Right atrium auricular region (tissue), 2 donors: ENCODE measurements at regions not wholly inside any gene's neighbourhood (a gene's known extent, or its start where the extent isn't known, plus 50 kb on each side); places are given as distances from the start of the nearest gene placed in this dataset.

ENCODE experiments used
- DNase-seq: peaks from one replicate; pipeline ENCODE4 v3.0.0-alpha.2; 2019; ENCODE audit warnings: low spot score
- H3K27ac ChIP-seq, 2 donors: fragments of 200-600 bp; sonication (generic); 1 replicate in 1 of 2; 2 replicates in 1 of 2; pipeline ENCODE4 v1.5.1; 2016 to 2019
- H3K27me3 ChIP-seq, 2 donors: fragments of 200-600 bp; sonication (generic); one replicate each; pipeline versions ENCODE4 v1.5.1 to v1.6.0; 2017 to 2019
- H3K36me3 ChIP-seq: fragments of 200-600 bp; sonication (generic); one replicate; pipeline ENCODE4 v1.5.1; 2016
- H3K4me1 ChIP-seq, 2 donors: fragments of 200-600 bp; sonication (generic); one replicate each; pipeline versions ENCODE4 v1.5.1 to v1.6.0; 2017 to 2019
- H3K4me3 ChIP-seq, 2 donors: fragments of 200-600 bp; sonication (generic); 1 replicate in 1 of 2; 2 replicates in 1 of 2; pipeline ENCODE4 v1.5.1; 2017 to 2019; ENCODE audit warnings: mild to moderate bottlenecking in 1 of 2, moderate library complexity in 1 of 2
- H3K9me3 ChIP-seq, 2 donors: fragments of 200-600 bp; sonication (generic); one replicate each; pipeline ENCODE4 v1.5.1; 2019
- TF ChIP-seq, protein P1 (sequence below), 2 donors: fragments of 200-600 bp; sonication (generic); IDR thresholded peaks; one replicate each; pipeline ENCODE4 v1.5.1; 2019; ENCODE audit warnings: antibody characterized with exemption in 2 of 2

DNA sequence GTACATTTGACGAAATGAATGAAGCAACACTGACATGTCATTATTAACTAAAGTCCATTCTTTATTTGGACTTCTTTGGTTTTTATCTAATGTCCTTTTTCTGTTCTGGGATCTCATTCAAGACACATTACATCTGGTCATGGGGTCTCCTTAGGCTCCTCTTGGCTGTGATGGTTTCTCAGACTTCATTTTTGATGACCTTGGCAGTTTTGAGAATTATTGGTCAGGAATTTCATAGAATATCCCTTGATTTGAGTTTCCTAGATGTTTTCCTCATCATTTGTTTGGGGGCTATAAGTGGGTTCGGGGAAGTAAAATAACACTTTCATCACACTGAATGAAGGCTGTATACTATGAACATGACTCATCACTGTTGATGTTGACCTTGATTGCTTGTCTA is 770.6 kb downstream of the AACS start:
- no peak overlapping the region for H3K4me3 ChIP-seq
- H3K36me3 ChIP-seq: no peaks in the 10 kb centered on the region
- no peak for DNase-seq
- TF ChIP-seq, protein P1, sequence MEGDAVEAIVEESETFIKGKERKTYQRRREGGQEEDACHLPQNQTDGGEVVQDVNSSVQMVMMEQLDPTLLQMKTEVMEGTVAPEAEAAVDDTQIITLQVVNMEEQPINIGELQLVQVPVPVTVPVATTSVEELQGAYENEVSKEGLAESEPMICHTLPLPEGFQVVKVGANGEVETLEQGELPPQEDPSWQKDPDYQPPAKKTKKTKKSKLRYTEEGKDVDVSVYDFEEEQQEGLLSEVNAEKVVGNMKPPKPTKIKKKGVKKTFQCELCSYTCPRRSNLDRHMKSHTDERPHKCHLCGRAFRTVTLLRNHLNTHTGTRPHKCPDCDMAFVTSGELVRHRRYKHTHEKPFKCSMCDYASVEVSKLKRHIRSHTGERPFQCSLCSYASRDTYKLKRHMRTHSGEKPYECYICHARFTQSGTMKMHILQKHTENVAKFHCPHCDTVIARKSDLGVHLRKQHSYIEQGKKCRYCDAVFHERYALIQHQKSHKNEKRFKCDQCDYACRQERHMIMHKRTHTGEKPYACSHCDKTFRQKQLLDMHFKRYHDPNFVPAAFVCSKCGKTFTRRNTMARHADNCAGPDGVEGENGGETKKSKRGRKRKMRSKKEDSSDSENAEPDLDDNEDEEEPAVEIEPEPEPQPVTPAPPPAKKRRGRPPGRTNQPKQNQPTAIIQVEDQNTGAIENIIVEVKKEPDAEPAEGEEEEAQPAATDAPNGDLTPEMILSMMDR (IDR thresholded peaks at IDR 0.05): no peak
- no peaks in the 10 kb centered on the region for H3K4me1 ChIP-seq
- H3K27ac ChIP-seq: no peak overlapping the region
- no peaks in the 10 kb centered on the region for H3K27me3 ChIP-seq
- no peaks in the 10 kb centered on the region for H3K9me3 ChIP-seq

DNA sequence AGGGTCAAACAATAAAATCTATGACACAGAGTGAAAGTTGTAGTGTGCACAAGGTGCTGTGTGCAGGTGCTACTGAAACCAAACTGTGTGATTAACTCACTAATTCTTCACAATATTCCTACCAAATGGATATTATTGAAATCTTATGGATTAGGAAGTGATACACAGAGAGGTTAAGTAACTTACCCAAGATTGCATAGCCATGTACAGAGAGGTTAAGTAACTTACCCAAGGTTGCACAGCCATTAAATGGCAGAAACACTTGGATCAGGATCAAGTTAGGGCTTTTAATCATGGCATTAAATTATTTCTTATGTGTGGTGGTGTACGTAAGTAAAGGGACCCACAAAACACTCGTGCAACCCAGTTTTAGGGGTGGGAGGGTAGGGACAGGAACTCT is 771.4 kb downstream of the AACS start:
- Histone ChIP-seq H3K36me3 (no peaks in the 10 kb centered on the region), H3K9me3 (no peaks in the 10 kb centered on the region), H3K27ac (no peak overlapping the region), H3K27me3 (no peaks in the 10 kb centered on the region), H3K4me1 (no peaks in the 10 kb centered on the region), H3K4me3 (no peak overlapping the region)
- no peak for DNase-seq
- TF ChIP-seq, protein P1 (IDR thresholded peaks at IDR 0.05): no peak

DNA sequence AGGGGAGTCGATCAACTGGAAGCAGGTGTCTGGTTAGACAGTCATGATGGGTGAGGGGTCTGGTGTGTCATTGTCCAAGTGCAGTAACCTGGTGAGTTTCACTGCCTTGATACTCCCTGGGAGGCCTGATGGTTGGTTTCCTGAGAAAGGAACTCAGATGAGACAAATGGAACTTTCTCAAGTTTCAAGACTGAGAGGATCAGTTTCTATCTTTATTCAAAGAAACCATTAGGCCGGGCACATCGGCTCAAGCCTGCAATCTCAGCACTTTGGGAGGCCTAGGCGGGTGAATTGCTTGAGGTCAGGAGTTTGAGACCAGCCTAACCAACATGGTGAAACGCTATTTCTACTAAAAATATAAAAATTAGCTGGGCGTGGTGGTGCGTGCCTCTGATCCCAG is 776.1 kb downstream of the AACS start:
- H3K36me3 ChIP-seq: no peaks in the 10 kb centered on the region
- H3K9me3 ChIP-seq: no peaks in the 10 kb centered on the region
- H3K27me3 ChIP-seq: no peaks in the 10 kb centered on the region
- H3K4me1 ChIP-seq: no peaks in the 10 kb centered on the region
- H3K4me3 ChIP-seq: no peak overlapping the region
- H3K27ac ChIP-seq: no peak overlapping the region
- TF ChIP-seq, protein P1 (IDR thresholded peaks at IDR 0.05): no peak
- DNase-seq: no peak

DNA sequence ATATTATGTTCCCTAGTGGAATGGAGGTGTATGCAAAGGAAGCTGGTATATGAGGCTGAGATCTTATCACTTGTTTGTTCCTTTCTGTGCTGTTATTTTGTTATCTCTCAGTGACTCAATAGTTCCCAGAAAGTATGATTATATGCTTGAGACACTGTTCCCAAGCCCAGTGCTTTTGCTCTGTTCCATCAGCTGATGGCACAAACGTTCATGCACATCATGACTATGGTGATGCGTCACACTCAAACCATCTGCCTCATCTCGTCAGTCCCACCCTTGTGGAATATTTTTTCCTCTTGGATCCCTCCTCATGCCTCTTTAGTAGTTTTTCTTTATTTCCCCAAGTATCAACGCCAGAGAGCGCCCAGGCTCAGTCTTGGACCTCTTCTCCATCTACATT is 786.9 kb downstream of the AACS start:
- TF ChIP-seq, protein P1 (IDR thresholded peaks at IDR 0.05): no peak
- Histone ChIP-seq H3K4me3 (no peak overlapping the region), H3K27me3 (no peaks in the 10 kb centered on the region), H3K9me3 (no peaks in the 10 kb centered on the region), H3K36me3 (no peaks in the 10 kb centered on the region), H3K4me1 (no peaks in the 10 kb centered on the region), H3K27ac (no peak overlapping the region)
- no peak for DNase-seq

DNA sequence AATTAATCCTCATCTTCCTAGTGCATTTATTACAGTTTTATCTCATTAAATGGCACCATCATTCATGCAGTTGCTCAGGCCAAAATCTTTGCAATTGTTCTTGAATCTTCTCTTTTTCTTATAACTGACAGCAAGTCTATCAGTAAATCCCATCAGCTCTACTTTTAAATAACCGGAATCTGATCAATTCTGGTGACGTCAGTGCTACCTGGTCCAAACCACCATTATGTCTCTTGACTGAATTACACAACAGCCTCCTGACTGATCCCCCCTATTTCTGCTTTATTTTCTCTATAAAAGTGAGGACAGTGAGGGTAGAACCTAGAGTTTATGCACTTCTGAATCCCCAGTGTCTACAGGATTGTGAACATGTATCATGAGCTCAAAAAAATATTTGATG is 787.4 kb downstream of the AACS start:
- H3K4me1 ChIP-seq: no peaks in the 10 kb centered on the region
- TF ChIP-seq, protein P1 (IDR thresholded peaks at IDR 0.05): no peak

DNA sequence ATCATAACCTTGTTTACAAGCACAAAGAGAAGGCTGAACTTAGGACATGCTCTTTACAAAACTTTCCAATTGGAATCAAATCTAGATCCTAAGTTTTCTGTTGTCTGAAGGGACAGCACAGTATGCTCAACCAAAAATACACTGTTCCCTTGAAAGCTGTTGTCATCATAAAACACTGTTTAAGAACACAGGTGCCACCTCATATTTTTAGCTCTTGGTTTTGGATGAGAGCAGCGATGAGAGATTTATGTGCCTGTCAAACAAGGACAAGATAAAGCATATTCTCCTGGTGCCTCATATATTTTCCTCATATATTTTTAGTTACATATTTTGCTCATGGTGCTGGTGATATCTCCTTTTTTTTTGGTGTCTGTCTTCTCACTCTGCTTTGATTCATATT is 788.4 kb downstream of the AACS start:
- no peaks in the 10 kb centered on the region for H3K9me3 ChIP-seq

More for the DNA sequence above, 787.4 kb downstream of the AACS start:
- Histone ChIP-seq H3K9me3 (no peaks in the 10 kb centered on the region), H3K27me3 (no peaks in the 10 kb centered on the region), H3K36me3 (no peaks in the 10 kb centered on the region), H3K27ac (no peak overlapping the region), H3K4me3 (no peak overlapping the region)
- DNase-seq: no peak

More for the DNA sequence above, 788.4 kb downstream of the AACS start:
- H3K4me3 ChIP-seq: no peak overlapping the region
- peak overlapping the region; percentile 31 to 66 for H3K27ac ChIP-seq
- no peaks in the 10 kb centered on the region for H3K4me1 ChIP-seq
- no peaks in the 10 kb centered on the region for H3K27me3 ChIP-seq
- TF ChIP-seq, protein P1 (IDR thresholded peaks at IDR 0.05): no peak
- no peaks in the 10 kb centered on the region for H3K36me3 ChIP-seq
- DNase-seq: no peak
